ENCODE measurements at regions not wholly inside any gene's neighbourhood (a gene's known extent, or its start where the extent isn't known, plus 50 kb on each side); places are given as distances from the start of the nearest gene placed in this dataset.

- H3K27ac ChIP-seq (ENCODE audit: low read depth, low read length), result no peak overlapping the region
- H3K36me3 ChIP-seq (ENCODE audit: control insufficient read depth, insufficient read depth, low read length), result no peaks in the 10 kb centered on the region
- H3K27me3 ChIP-seq (ENCODE audit: control insufficient read depth, insufficient read depth, low read length), result no peaks in the 10 kb centered on the region
- no peaks in the 10 kb centered on the region for H3K9me3 ChIP-seq (ENCODE audit: control insufficient read depth, insufficient read depth, low read depth, low read length)
- H3K4me3 ChIP-seq (ENCODE audit: low read depth, low read length), result no peak overlapping the region
- H3K9ac ChIP-seq (ENCODE audit: low read length), result no peak overlapping the region
- peaks cover 3% of the 10 kb centered on the region; the same call in 1 of the 2 replicates for H3K4me1 ChIP-seq (ENCODE audit: control insufficient read depth, insufficient read depth, low read length)
Measured at GRCh38 chr12:65630555-65630954, 193.7 kb upstream of the HMGA2 start.

GRCh38 chr12:65631621-65632111, 192.6 kb upstream of the HMGA2 start:
- no peaks in the 10 kb centered on the region for H3K9me3 ChIP-seq (ENCODE audit: control insufficient read depth, insufficient read depth, low read depth, low read length)
- H3K36me3 ChIP-seq (ENCODE audit: control insufficient read depth, insufficient read depth, low read length), result no peaks in the 10 kb centered on the region
- no peaks in the 10 kb centered on the region for H3K27me3 ChIP-seq (ENCODE audit: control insufficient read depth, insufficient read depth, low read length)
- H3K27ac ChIP-seq (ENCODE audit: low read depth, low read length), result no peak overlapping the region
- peaks cover 3% of the 10 kb centered on the region; the same call in 1 of the 2 replicates for H3K4me1 ChIP-seq (ENCODE audit: control insufficient read depth, insufficient read depth, low read length)
- no peak overlapping the region for H3K4me3 ChIP-seq (ENCODE audit: low read depth, low read length)
- no peak overlapping the region for H3K9ac ChIP-seq (ENCODE audit: low read length)

GRCh38 chr12:65632131-65632855, 192.0 kb upstream of the HMGA2 start:
- Histone ChIP-seq H3K4me1 (ENCODE audit: control insufficient read depth, insufficient read depth, low read length) (peaks cover 3% of the 10 kb centered on the region; the same call in 1 of the 2 replicates), H3K4me3 (ENCODE audit: low read depth, low read length) (no peak overlapping the region)

GRCh38 chr12:65634061-65634460, 190.2 kb upstream of the HMGA2 start:
- Histone ChIP-seq H3K27me3 (ENCODE audit: control insufficient read depth, insufficient read depth, low read length) (no peaks in the 10 kb centered on the region), H3K4me1 (ENCODE audit: control insufficient read depth, insufficient read depth, low read length) (peaks cover 3% of the 10 kb centered on the region; the same call in 1 of the 2 replicates), H3K4me3 (ENCODE audit: low read depth, low read length) (no peak overlapping the region), H3K27ac (ENCODE audit: low read depth, low read length) (no peak overlapping the region), H3K9me3 (ENCODE audit: control insufficient read depth, insufficient read depth, low read depth, low read length) (no peaks in the 10 kb centered on the region), H3K36me3 (ENCODE audit: control insufficient read depth, insufficient read depth, low read length) (no peaks in the 10 kb centered on the region), H3K9ac (ENCODE audit: low read length) (no peak overlapping the region)

More at GRCh38 chr12:65632131-65632855, 192.0 kb upstream of the HMGA2 start:
- no peak overlapping the region for H3K27ac ChIP-seq (ENCODE audit: low read depth, low read length)
- no peaks in the 10 kb centered on the region for H3K9me3 ChIP-seq (ENCODE audit: control insufficient read depth, insufficient read depth, low read depth, low read length)
- no peaks in the 10 kb centered on the region for H3K27me3 ChIP-seq (ENCODE audit: control insufficient read depth, insufficient read depth, low read length)
- no peak overlapping the region for H3K9ac ChIP-seq (ENCODE audit: low read length)
- H3K36me3 ChIP-seq (ENCODE audit: control insufficient read depth, insufficient read depth, low read length), result no peaks in the 10 kb centered on the region

- Histone ChIP-seq H3K4me1 (ENCODE audit: control insufficient read depth, insufficient read depth, low read length) (peaks cover 3% of the 10 kb centered on the region; the same call in 1 of the 2 replicates), H3K27me3 (ENCODE audit: control insufficient read depth, insufficient read depth, low read length) (no peaks in the 10 kb centered on the region), H3K9me3 (ENCODE audit: control insufficient read depth, insufficient read depth, low read depth, low read length) (no peaks in the 10 kb centered on the region), H3K27ac (ENCODE audit: low read depth, low read length) (no peak overlapping the region), H3K36me3 (ENCODE audit: control insufficient read depth, insufficient read depth, low read length) (no peaks in the 10 kb centered on the region), H3K9ac (ENCODE audit: low read length) (no peak overlapping the region), H3K4me3 (ENCODE audit: low read depth, low read length) (no peak overlapping the region)
Measured at GRCh38 chr12:65634626-65635331, 189.5 kb upstream of the HMGA2 start.

- Histone ChIP-seq H3K9me3 (ENCODE audit: control insufficient read depth, insufficient read depth, low read depth, low read length) (no peaks in the 10 kb centered on the region), H3K9ac (ENCODE audit: low read length) (no peak overlapping the region), H3K27me3 (ENCODE audit: control insufficient read depth, insufficient read depth, low read length) (no peaks in the 10 kb centered on the region), H3K27ac (ENCODE audit: low read depth, low read length) (no peak overlapping the region), H3K4me1 (ENCODE audit: control insufficient read depth, insufficient read depth, low read length) (peaks cover 3% of the 10 kb centered on the region; the same call in 1 of the 2 replicates), H3K4me3 (ENCODE audit: low read depth, low read length) (no peak overlapping the region), H3K36me3 (ENCODE audit: control insufficient read depth, insufficient read depth, low read length) (no peaks in the 10 kb centered on the region)
Measured at GRCh38 chr12:65636436-65636835, 187.8 kb upstream of the HMGA2 start.

GRCh38 chr12:65637150-65637549, 187.1 kb upstream of the HMGA2 start:
- Histone ChIP-seq H3K27me3 (ENCODE audit: control insufficient read depth, insufficient read depth, low read length) (no peaks in the 10 kb centered on the region), H3K4me3 (ENCODE audit: low read depth, low read length) (no peak overlapping the region), H3K36me3 (ENCODE audit: control insufficient read depth, insufficient read depth, low read length) (no peaks in the 10 kb centered on the region), H3K27ac (ENCODE audit: low read depth, low read length) (no peak overlapping the region), H3K9ac (ENCODE audit: low read length) (no peak overlapping the region), H3K9me3 (ENCODE audit: control insufficient read depth, insufficient read depth, low read depth, low read length) (no peaks in the 10 kb centered on the region), H3K4me1 (ENCODE audit: control insufficient read depth, insufficient read depth, low read length) (no peaks in the 10 kb centered on the region; the same call in 1 of the 2 replicates)

- H3K27ac ChIP-seq (ENCODE audit: low read depth, low read length), result no peak overlapping the region
- H3K36me3 ChIP-seq (ENCODE audit: control insufficient read depth, insufficient read depth, low read length), result no peaks in the 10 kb centered on the region
- no peaks in the 10 kb centered on the region for H3K27me3 ChIP-seq (ENCODE audit: control insufficient read depth, insufficient read depth, low read length)
- H3K9ac ChIP-seq (ENCODE audit: low read length), result no peak overlapping the region
- no peak overlapping the region for H3K4me3 ChIP-seq (ENCODE audit: low read depth, low read length)
- H3K4me1 ChIP-seq (ENCODE audit: control insufficient read depth, insufficient read depth, low read length), result no peaks in the 10 kb centered on the region; the same call in 1 of the 2 replicates
- H3K9me3 ChIP-seq (ENCODE audit: control insufficient read depth, insufficient read depth, low read depth, low read length), result no peaks in the 10 kb centered on the region
Measured at GRCh38 chr12:65637774-65638173, 186.5 kb upstream of the HMGA2 start.

- Histone ChIP-seq H3K9ac (ENCODE audit: low read length) (no peak overlapping the region), H3K4me3 (ENCODE audit: low read depth, low read length) (no peak overlapping the region), H3K4me1 (ENCODE audit: control insufficient read depth, insufficient read depth, low read length) (no peaks in the 10 kb centered on the region; the same call in 1 of the 2 replicates), H3K9me3 (ENCODE audit: control insufficient read depth, insufficient read depth, low read depth, low read length) (no peaks in the 10 kb centered on the region), H3K36me3 (ENCODE audit: control insufficient read depth, insufficient read depth, low read length) (no peaks in the 10 kb centered on the region), H3K27ac (ENCODE audit: low read depth, low read length) (no peak overlapping the region), H3K27me3 (ENCODE audit: control insufficient read depth, insufficient read depth, low read length) (no peaks in the 10 kb centered on the region)
Measured at GRCh38 chr12:65638324-65638723, 186.0 kb upstream of the HMGA2 start.

- Histone ChIP-seq H3K9ac (ENCODE audit: low read length) (no peak overlapping the region), H3K9me3 (ENCODE audit: control insufficient read depth, insufficient read depth, low read depth, low read length) (no peaks in the 10 kb centered on the region), H3K4me1 (ENCODE audit: control insufficient read depth, insufficient read depth, low read length) (no peaks in the 10 kb centered on the region; the same call in 1 of the 2 replicates), H3K27me3 (ENCODE audit: control insufficient read depth, insufficient read depth, low read length) (no peaks in the 10 kb centered on the region), H3K27ac (ENCODE audit: low read depth, low read length) (no peak overlapping the region), H3K4me3 (ENCODE audit: low read depth, low read length) (no peak overlapping the region), H3K36me3 (ENCODE audit: control insufficient read depth, insufficient read depth, low read length) (no peaks in the 10 kb centered on the region)
Measured at GRCh38 chr12:65640489-65640901, 183.8 kb upstream of the HMGA2 start.

GRCh38 chr12:65642061-65642661, 182.1 kb upstream of the HMGA2 start:
- Histone ChIP-seq H3K9me3 (ENCODE audit: control insufficient read depth, insufficient read depth, low read depth, low read length) (no peaks in the 10 kb centered on the region), H3K9ac (ENCODE audit: low read length) (no peak overlapping the region), H3K27ac (ENCODE audit: low read depth, low read length) (no peak overlapping the region)

More at GRCh38 chr12:65642061-65642661, 182.1 kb upstream of the HMGA2 start:
- H3K36me3 ChIP-seq (ENCODE audit: control insufficient read depth, insufficient read depth, low read length), result no peaks in the 10 kb centered on the region
- H3K4me3 ChIP-seq (ENCODE audit: low read depth, low read length), result no peak overlapping the region
- H3K27me3 ChIP-seq (ENCODE audit: control insufficient read depth, insufficient read depth, low read length), result no peaks in the 10 kb centered on the region
- no peaks in the 10 kb centered on the region; the same call in 1 of the 2 replicates for H3K4me1 ChIP-seq (ENCODE audit: control insufficient read depth, insufficient read depth, low read length)
